HCT116 (cell line): ENCODE measurements at regions not wholly inside any gene's neighbourhood (a gene's known extent, or its start where the extent isn't known, plus 50 kb on each side); places are given as distances from the start of the nearest gene placed in this dataset.

Experiments
- ATAC-seq: fragments of 200-7000 bp; cut with Tn5 transposase; 2 replicates; pipeline ENCODE4 v1.9.1; 2020; ENCODE audit warnings: mild to moderate bottlenecking, moderate library complexity
- BruUV-seq: library from RNA; stranded (reverse); fragments of 400-500 nt; replicated peaks from 2 replicates; lab custom pipeline; 2021; lab: Mats Ljungman, UMichigan
- CTCF ChIA-PET: fragments of 300-600 bp; sonication (Branson Sonifier 250); formaldehyde crosslinking; loops from one replicate; lab custom pipeline; 2021; ENCODE audit warnings: antibody characterized with exemption; lab: Charles Lee
- POLR2A ChIA-PET: fragments of 300-600, 350-600 bp; sonication (Branson Sonifier 250); formaldehyde crosslinking; loops from one replicate; lab custom pipeline; 2021; ENCODE audit warnings: antibody characterized with exemption; lab: Charles Lee
- RAD21 ChIA-PET, 2 experiments: fragments of 300-600 bp; sonication (Branson Sonifier 250); formaldehyde crosslinking; loops; one replicate each; lab custom pipeline; 2023; ENCODE audit warnings: low total read pairs in 2 of 2; ENCODE audit not compliant: uncharacterized antibody in 2 of 2, unreplicated experiment in 2 of 2, low non-redundant PET in 1 of 2; lab: Charles Lee
- DNase-seq: peaks from one replicate; pipeline ENCODE4 v3.0.0-alpha.2; 2010; ENCODE audit warnings: low read depth, low spot score
- H2AFZ ChIP-seq: fragments of 200-600 bp; shearing (Covaris generic), sonication (generic); 2 replicates; pipeline ENCODE4 v1.6.1; 2017; ENCODE audit warnings: low read depth, mixed run types, mixed read lengths, antibody characterized with exemption, low read length; ENCODE audit not compliant: poor library complexity, severe bottlenecking
- H3K27ac ChIP-seq: 2 replicates; pipeline ENCODE4 v1.5.1; 2012; ENCODE audit warnings: low read depth, low read length
- H3K27me3 ChIP-seq: fragments of 200-600 bp; sonication (generic); 2 replicates; pipeline ENCODE4 v1.6.1; 2016; ENCODE audit warnings: mixed run types, low read length, mixed read lengths; ENCODE audit not compliant: insufficient read depth
- H3K36me3 ChIP-seq, 2 experiments: fragments of 200-500 bp in 1 of 2; fragments of 200-600 bp in 1 of 2; sonication (Bioruptor generic) in 1 of 2; sonication (generic) in 1 of 2; 2 replicates each; pipeline versions ENCODE4 v1.5.1 to v1.6.1; 2014 to 2016; ENCODE audit warnings: low read length in 2 of 2, inconsistent platforms in 1 of 2, mixed read lengths in 1 of 2, mixed run types in 1 of 2; ENCODE audit not compliant: insufficient read depth in 2 of 2, control insufficient read depth in 1 of 2
- H3K4me1 ChIP-seq, 2 experiments: fragments of 200-600 bp in 1 of 2; sonication (generic) in 1 of 2; 2 replicates each; pipeline versions ENCODE4 v1.5.1 to v1.6.1; 2012 to 2017; ENCODE audit warnings: low read length in 2 of 2, inconsistent platforms in 1 of 2, mild to moderate bottlenecking in 1 of 2, mixed read lengths in 1 of 2, mixed run types in 1 of 2, moderate library complexity in 1 of 2; ENCODE audit not compliant: insufficient read depth in 2 of 2, control insufficient read depth in 1 of 2
- H3K4me2 ChIP-seq: fragments of 200-600 bp; sonication (generic); 2 replicates; pipeline ENCODE4 v1.6.1; 2017; ENCODE audit warnings: mixed run types, low read length, mixed read lengths
- H3K4me3 ChIP-seq, 2 experiments: fragments of 200-600 bp in 1 of 2; sonication (generic) in 1 of 2; replicated peaks in 1 of 2; 2 replicates each; pipeline ENCODE4 v1.5.1; 2011 to 2016; ENCODE audit warnings: low read length in 2 of 2, control low read depth in 1 of 2, low read depth in 1 of 2, mild to moderate bottlenecking in 1 of 2, mixed read lengths in 1 of 2, mixed run types in 1 of 2
- H3K79me2 ChIP-seq: fragments of 200-600 bp; sonication (generic); 2 replicates; pipeline ENCODE4 v1.6.1; 2017; ENCODE audit warnings: mild to moderate bottlenecking, mixed run types, low read length, moderate library complexity, mixed read lengths; ENCODE audit not compliant: insufficient read depth
- H3K9ac ChIP-seq: fragments of 200-600 bp; sonication (generic); 2 replicates; pipeline ENCODE4 v1.6.1; 2016; ENCODE audit warnings: low read length, mixed read lengths
- H3K9me2 ChIP-seq: fragments of 200-600 bp; sonication (generic), shearing (Covaris generic); 2 replicates; pipeline ENCODE4 v1.6.1; 2017; ENCODE audit warnings: mixed run types, mild to moderate bottlenecking, moderate library complexity; ENCODE audit not compliant: insufficient read depth
- H3K9me3 ChIP-seq, 2 experiments: fragments of 200-500 bp in 1 of 2; fragments of 200-600 bp in 1 of 2; sonication (Bioruptor generic) in 1 of 2; sonication (generic) in 1 of 2; 2 replicates each; pipeline ENCODE4 v1.6.1; 2014 to 2017; ENCODE audit warnings: low read length in 2 of 2, mixed read lengths in 2 of 2, inconsistent platforms in 1 of 2, low read depth in 1 of 2, mild to moderate bottlenecking in 1 of 2, mixed run types in 1 of 2, moderate library complexity in 1 of 2; ENCODE audit not compliant: control insufficient read depth in 1 of 2, insufficient read depth in 1 of 2
- H4K20me1 ChIP-seq: fragments of 200-600 bp; sonication (generic), shearing (Covaris generic); 2 replicates; pipeline ENCODE4 v1.6.1; 2017; ENCODE audit warnings: mixed run types, mild to moderate bottlenecking, moderate library complexity; ENCODE audit not compliant: insufficient read depth
- EGR1 ChIP-seq: IDR thresholded peaks from 2 replicates; pipeline ENCODE4 v1.6.1; 2012; ENCODE audit warnings: low read depth
- ELF1 ChIP-seq: IDR thresholded peaks from 2 replicates; pipeline ENCODE4 v1.6.1; 2012; ENCODE audit warnings: low read depth, borderline replicate concordance
- FOSL1 ChIP-seq: IDR thresholded peaks from 2 replicates; pipeline ENCODE4 v1.6.1; 2012; ENCODE audit warnings: low read depth
- POLR2A ChIP-seq: IDR thresholded peaks from 2 replicates; pipeline ENCODE4 v1.7.0; 2011; ENCODE audit warnings: borderline replicate concordance; ENCODE audit not compliant: insufficient read depth, insufficient read length; ENCODE audit errors: extremely low read depth
- RAD21 ChIP-seq: IDR thresholded peaks from 2 replicates; pipeline ENCODE4 v1.6.1; 2012; ENCODE audit warnings: low read depth, mild to moderate bottlenecking
- SP1 ChIP-seq: IDR thresholded peaks from 2 replicates; pipeline ENCODE4 v1.6.1; 2012; ENCODE audit warnings: low read depth
- SRF ChIP-seq: IDR thresholded peaks from 2 replicates; pipeline ENCODE4 v1.6.1; 2012; ENCODE audit warnings: low read depth
- ZNF274 ChIP-seq: fragments of 200-500 bp; sonication (Bioruptor generic); IDR thresholded peaks from 2 replicates; pipeline ENCODE4 v1.6.1; 2014; ENCODE audit warnings: mild to moderate bottlenecking, low read depth, low read length, inconsistent platforms
- intact Hi-C: fragments of 100-400 bp; cut with micrococcal nuclease; formaldehyde crosslinking; loops from 2 replicates; pipeline ENCODE4 v1.10.0; 2022

DNA sequence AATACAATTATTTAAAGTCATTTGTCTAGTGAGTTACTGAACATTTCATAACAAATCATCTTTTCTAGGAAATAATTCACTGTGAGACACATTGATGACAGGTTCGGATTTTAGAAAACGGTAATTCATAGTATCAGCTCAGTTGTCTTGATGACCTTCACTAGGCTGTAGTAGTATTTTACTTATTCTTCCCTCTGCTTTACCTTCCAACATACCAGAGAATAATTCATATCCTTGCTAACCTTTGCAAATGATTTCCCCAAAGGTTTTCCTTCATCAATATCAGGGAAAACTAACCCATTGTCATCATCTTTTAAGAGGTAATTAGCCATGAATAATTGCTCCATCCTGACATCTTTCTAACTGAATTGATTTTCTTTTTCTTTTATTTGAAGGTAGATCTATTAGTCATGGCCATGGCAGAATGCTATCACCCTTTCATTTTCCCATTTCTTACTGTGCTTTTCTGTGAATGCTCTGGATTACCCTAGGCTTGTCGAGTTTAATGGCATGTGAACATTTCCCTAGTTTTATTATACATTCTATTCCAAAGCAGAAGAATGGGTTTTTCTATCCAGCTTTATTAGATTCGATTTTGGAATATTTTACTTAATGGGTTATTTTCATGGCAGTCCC is 299.2 kb downstream of the OLFM4 start:
- no peak overlapping the region for H3K27ac ChIP-seq
- no peak overlapping the region for H3K4me3 ChIP-seq
- DNase-seq (no peak), ATAC-seq (no peak)
- RAD21 ChIA-PET: no interaction called here
- H3K9me2 ChIP-seq: no peaks in the 10 kb centered on the region
- no peak overlapping the region for H3K4me2 ChIP-seq
- H4K20me1 ChIP-seq: no peaks in the 10 kb centered on the region
- TF ChIP-seq RAD21 (no peak), SRF (no peak), SP1 (no peak), POLR2A (no peak), ZNF274 (no peak), EGR1 (no peak)
- no peaks in the 10 kb centered on the region for H3K27me3 ChIP-seq
- H2AFZ ChIP-seq: no peak overlapping the region
- intact Hi-C loops: no loop called here
- H3K9me3 ChIP-seq: peaks cover 0 to 46% of the 10 kb centered on the region in 2 experiments; a peak in 2 of 4 replicates
- no peaks in the 10 kb centered on the region for H3K36me3 ChIP-seq
- no peaks in the 10 kb centered on the region for H3K79me2 ChIP-seq
- POLR2A ChIA-PET: no interaction called here
- no peaks in the 10 kb centered on the region for H3K4me1 ChIP-seq
- H3K9ac ChIP-seq: no peak overlapping the region
- CTCF ChIA-PET: no interaction called here
- no TSS peak for BruUV-seq

DNA sequence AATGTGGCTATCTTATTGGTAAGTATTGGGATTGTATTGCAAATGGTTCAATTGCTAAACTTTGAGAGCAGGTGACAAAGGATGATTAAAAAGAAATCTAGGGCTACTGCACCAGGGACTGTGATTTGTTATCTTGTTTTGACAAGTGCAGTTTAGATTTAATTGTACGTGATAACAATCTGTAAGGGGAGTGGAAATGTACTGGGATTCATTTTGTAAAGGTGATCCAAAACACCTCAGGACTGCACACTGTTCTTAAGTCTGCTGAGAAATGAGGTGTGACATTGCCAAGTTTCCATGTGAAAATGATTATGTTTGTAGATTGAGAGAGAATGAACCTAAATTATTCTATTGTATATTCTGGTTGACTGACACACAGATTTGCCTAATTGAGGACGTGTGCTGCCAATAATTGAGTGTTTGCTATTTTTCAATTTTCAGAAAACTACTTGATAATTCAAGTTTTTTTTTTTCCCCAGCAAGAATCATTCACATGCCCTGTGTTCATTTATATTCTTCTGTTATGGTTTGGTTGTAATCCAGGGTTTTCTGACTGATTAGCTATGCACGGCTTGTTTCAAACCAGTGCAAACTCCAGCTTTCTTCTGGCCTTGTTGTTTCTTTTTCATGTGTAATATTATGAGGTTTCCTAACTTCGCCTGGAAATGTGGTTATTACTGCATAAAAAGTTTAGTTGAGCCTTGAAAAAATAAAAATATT is 308.0 kb downstream of the OLFM4 start:
- no TSS peak for BruUV-seq
- H4K20me1 ChIP-seq: no peaks in the 10 kb centered on the region
- TF ChIP-seq ZNF274 (no peak), ELF1 (no peak), SP1 (no peak), FOSL1 (no peak)
- ChIA-PET RAD21 (no interaction called here), POLR2A (no interaction called here), CTCF (no interaction called here)
- H3K79me2 ChIP-seq: no peaks in the 10 kb centered on the region
- H3K36me3 ChIP-seq: no peaks in the 10 kb centered on the region
- no peak overlapping the region for H3K9ac ChIP-seq
- intact Hi-C loops: no loop called here
- H2AFZ ChIP-seq: no peak overlapping the region
- H3K27ac ChIP-seq: no peak overlapping the region
- no peak overlapping the region for H3K4me3 ChIP-seq
- H3K27me3 ChIP-seq: no peaks in the 10 kb centered on the region
- ATAC-seq (no peak), DNase-seq (no peak)
- no peaks in the 10 kb centered on the region for H3K9me2 ChIP-seq
- H3K9me3 ChIP-seq: peaks cover 7 to 31% of the 10 kb centered on the region in 2 experiments; a peak in 3 of 4 replicates
- H3K4me1 ChIP-seq: no peaks in the 10 kb centered on the region
- H3K4me2 ChIP-seq: no peak overlapping the region
